RWPE1 (cell line): ENCODE measurements at regions not wholly inside any gene's neighbourhood (a gene's known extent, or its start where the extent isn't known, plus 50 kb on each side); places are given as distances from the start of the nearest gene placed in this dataset.

ENCODE experiments used
- CTCF ChIA-PET: fragments of 350-600 bp; sonication (Branson Sonifier 250); formaldehyde crosslinking; extraction: SDS; loops from one replicate; lab custom pipeline; 2021; lab: Yijun Ruan, JAX
- POLR2A ChIA-PET: fragments of 400-600 bp; formaldehyde crosslinking; extraction: SDS; loops from one replicate; lab custom pipeline; 2020; ENCODE audit warnings: antibody characterized with exemption; ENCODE audit not compliant: low non-redundant PET; lab: Yijun Ruan, JAX
- DNase-seq: peaks from one replicate; pipeline ENCODE4 v3.0.0; 2012; ENCODE audit warnings: low spot score
- H3K27ac ChIP-seq: fragments of 450-650 bp; 2 replicates; pipeline ENCODE4 v1.5.1; 2017
- TF ChIP-seq, protein P1 (sequence below): fragments of 450-650 bp; conservative IDR thresholded peaks from 2 replicates; pipeline ENCODE4 v1.5.1; 2017; ENCODE audit warnings: low read depth, mild to moderate bottlenecking

GRCh38 chr12:131603106-131603938, 107.6 kb upstream of the SFSWAP start:
- no peak for DNase-seq
- H3K27ac ChIP-seq, result no peak overlapping the region
- POLR2A ChIA-PET, result no interaction called here
- TF ChIP-seq, protein P1, sequence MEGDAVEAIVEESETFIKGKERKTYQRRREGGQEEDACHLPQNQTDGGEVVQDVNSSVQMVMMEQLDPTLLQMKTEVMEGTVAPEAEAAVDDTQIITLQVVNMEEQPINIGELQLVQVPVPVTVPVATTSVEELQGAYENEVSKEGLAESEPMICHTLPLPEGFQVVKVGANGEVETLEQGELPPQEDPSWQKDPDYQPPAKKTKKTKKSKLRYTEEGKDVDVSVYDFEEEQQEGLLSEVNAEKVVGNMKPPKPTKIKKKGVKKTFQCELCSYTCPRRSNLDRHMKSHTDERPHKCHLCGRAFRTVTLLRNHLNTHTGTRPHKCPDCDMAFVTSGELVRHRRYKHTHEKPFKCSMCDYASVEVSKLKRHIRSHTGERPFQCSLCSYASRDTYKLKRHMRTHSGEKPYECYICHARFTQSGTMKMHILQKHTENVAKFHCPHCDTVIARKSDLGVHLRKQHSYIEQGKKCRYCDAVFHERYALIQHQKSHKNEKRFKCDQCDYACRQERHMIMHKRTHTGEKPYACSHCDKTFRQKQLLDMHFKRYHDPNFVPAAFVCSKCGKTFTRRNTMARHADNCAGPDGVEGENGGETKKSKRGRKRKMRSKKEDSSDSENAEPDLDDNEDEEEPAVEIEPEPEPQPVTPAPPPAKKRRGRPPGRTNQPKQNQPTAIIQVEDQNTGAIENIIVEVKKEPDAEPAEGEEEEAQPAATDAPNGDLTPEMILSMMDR, result no peak
- CTCF ChIA-PET, result no interaction called here

GRCh38 chr12:131603939-131604795, 106.7 kb upstream of the SFSWAP start:
- ChIA-PET CTCF (interaction anchor here (0.9 kb wide), 1 partner anchor 226 kb away, joined by 3 read pairs; no protein-coding TSS in a partner anchor), POLR2A (no interaction called here)
- TF ChIP-seq, protein P1, result no peak
- H3K27ac ChIP-seq, result no peak overlapping the region
- DNase-seq, result no peak

DNA sequence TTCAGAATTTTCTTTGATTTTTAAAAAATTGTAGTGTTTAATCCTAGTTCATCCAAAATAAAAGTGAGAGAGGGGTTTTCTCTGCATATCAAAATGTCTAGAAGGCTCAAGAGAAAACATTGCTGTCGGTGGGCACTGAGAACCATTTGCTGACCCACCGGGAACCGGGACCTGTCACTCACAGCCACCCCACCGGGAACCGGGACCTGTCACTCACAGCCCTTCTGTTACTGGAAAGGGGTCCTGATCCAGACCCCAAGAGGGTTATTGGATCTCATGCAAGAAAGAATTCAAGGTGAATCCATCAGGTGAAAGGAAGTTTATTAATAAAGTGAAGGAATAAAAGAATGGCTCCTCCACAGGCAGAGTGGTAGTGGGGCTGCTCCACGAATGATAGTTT, 106.0 kb upstream of the SFSWAP start:
- POLR2A ChIA-PET, result no interaction called here
- DNase-seq, result no peak
- no peak overlapping the region for H3K27ac ChIP-seq
- CTCF ChIA-PET, result interaction anchor here (0.9 kb wide), 1 partner anchor 226 kb away, joined by 3 read pairs; no protein-coding TSS in a partner anchor
- TF ChIP-seq, protein P1, result no peak

DNA sequence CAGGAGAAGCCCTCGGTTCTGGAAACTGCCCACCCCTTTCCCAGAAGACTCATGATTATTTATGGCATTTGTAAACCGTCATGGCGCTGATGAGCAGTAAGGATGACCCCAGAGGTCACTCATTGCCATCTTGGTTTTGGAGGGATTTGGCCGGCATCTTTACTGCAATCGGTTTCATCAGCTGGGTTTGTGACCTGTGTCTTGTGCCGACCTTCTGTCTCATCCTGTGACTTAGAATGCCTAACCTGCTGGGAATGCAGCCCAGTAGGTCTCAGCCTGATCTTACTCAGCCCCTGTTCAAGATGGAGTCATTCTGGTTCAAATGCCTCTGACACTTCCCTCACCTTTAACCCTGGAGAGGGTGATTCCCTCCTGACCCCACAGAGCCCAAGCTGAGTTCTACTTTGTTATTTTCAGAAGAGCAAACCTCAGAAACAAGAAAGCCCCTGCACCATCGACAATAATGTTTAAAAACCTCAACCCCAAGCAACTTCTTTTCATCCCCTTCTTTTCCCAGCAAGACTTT, 105.5 kb upstream of the SFSWAP start:
- no peak overlapping the region for H3K27ac ChIP-seq
- ChIA-PET CTCF (no interaction called here), POLR2A (no interaction called here)
- no peak for DNase-seq
- TF ChIP-seq, protein P1, result no peak

DNA sequence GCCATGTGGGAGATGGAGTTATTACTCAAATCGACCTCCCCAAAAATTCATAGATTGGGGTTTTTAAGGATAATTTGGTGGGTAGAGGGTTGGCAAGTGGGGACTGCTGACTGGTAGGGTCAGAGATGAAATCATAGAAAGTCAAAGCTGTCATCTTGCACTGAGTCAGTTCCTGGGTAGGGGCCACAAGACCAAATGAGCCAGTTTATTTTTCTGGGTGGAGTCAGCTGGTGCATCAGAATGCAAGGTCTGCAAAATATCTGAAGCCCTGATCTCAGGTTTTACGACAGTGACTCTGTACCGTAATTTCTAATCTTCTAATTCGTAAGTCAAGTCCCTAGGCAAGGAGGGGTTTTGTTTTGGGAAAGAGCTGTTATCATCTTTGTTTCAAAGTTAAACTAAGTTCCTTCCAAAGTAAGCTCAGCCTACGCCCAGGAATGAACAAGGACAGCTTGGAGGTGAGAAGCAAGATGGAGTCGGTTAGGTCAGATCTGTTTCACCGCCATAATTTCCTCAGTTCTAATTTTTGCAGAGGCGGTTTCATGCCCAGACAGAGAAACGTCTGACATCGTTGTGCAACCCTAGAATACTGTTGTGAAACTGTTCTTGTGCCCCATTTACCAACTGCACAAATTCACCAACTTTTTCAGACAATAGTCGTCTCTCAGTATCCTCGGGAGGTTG, 104.5 kb upstream of the SFSWAP start:
- no peak for DNase-seq

More for the DNA sequence above, 104.5 kb upstream of the SFSWAP start:
- H3K27ac ChIP-seq, result no peak overlapping the region
- ChIA-PET CTCF (no interaction called here), POLR2A (no interaction called here)
- TF ChIP-seq, protein P1, result no peak
